IPS DF 4.7 (cell line): ENCODE measurements at regions not wholly inside any gene's neighbourhood (a gene's known extent, or its start where the extent isn't known, plus 50 kb on each side); places are given as distances from the start of the nearest gene placed in this dataset.
"Not testable (repeated sequence)": the region's sequence is repeated elsewhere in the genome, so short reads cannot be mapped to it uniquely, and the experiment has no call there.

Source experiments
- DNase-seq: peaks from one replicate; pipeline ENCODE4 v3.0.0-alpha.2; 2013; ENCODE audit warnings: low spot score; ENCODE audit errors: extremely low read depth

- DNase-seq, result not testable (repeated sequence)
Observed at GRCh38 chr10:90233805-90234204, 532.4 kb downstream of the KIF20B start.

GRCh38 chr10:90245623-90246022 lies 544.2 kb downstream of the KIF20B start:
- DNase-seq, result no peak

GRCh38 chr10:90250784-90251183 lies 549.4 kb downstream of the KIF20B start:
- DNase-seq, result not testable (repeated sequence)

GRCh38 chr10:90269699-90270098 lies 568.3 kb downstream of the KIF20B start:
- DNase-seq, result no peak

GRCh38 chr10:90274721-90275468 lies 573.5 kb downstream of the KIF20B start:
- no peak for DNase-seq

DNA sequence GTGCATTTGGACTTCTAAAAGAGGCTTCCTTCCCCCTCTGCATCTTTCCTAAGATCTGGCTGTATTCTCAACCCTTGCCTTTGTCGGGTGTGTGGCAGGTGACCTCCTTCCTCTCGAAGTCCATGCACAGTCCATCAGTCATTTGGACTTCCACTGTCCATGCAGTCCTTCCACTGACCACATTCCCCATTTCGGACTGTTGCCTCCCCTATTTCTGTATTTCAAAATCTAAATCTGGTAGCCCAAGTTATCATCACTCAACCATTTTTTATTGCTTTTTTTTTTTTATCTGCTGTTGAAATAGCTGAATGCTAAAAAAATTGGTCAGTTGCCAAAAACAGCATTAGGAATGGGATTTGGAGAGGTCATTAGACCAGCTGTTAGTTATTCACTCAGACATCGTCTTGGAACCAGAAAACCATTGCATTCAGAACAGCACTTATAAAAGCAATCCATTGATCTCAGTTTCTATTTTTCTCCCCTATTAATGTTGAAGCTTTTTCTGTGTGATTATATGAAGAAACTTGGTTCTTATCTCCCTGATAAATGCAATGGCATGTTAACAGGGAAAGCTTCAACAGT lies 575.6 kb downstream of the KIF20B start:
- DNase-seq, result no peak

GRCh38 chr10:90286406-90286805 lies 571.4 kb downstream of the HTR7 start:
- no peak for DNase-seq

DNA sequence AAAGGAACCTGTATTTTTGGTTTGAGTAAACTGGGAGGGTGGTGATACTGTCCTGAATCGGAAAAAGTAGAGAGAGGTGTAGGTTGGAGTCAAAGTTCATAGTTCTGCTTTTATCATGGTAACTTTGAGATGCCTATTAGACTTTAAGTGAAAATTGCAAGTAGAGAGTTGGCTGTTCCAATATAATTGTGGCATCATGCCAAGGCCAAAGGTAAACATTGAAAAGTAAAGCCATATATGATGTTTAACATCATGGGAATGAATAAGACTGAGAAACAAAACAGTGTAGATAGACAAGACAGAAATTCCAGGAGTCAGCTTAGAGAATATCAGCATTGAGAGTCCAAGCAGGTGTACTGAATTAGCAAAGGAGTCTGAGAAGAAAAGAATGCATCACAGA lies 570.9 kb downstream of the HTR7 start:
- no peak for DNase-seq

- DNase-seq, result no peak
Observed at GRCh38 chr10:90288391-90288933, 569.4 kb downstream of the HTR7 start.

DNA sequence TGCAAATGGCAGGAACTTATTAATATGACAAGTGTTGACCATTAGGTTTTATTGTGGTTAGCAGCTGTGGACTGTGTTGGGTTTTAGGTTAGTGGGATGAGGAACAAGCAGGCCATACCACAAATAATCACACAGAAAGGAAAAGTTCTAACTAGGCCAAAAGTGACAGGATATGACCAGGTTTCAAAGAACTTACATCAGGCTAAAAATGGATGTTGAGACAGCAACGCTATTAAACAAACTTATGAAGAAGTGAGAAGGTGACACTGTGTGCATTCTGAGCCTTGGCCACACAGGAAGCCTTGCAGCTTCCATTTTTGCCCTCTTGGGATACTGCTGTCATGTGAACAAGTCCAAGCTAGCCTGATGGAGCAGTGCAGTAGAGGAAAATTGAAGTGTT lies 568.8 kb downstream of the HTR7 start:
- no peak for DNase-seq

- no peak for DNase-seq
Observed at GRCh38 chr10:90293616-90294015, 564.2 kb downstream of the HTR7 start.

- not testable (repeated sequence) for DNase-seq
Observed at GRCh38 chr10:90294821-90295540, 562.9 kb downstream of the HTR7 start.

DNA sequence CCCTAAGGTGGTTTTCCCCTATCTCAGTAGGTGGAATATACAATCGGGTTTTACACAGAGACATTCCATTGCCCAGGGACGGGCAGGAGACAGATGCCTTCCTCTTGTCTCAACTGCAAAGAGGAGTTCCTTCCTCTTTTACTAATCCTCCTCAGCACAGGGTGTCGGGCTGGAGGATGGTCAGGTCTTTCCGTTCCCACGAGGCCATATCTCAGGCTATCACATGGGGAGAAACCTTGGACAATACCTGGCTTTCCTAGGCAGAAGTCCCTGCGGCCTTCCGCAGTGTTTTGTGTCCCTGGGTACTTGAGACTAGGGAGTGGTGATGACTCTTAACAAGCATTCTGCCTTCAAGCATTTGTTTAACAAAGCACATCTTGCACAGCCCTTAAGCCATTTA lies 555.8 kb downstream of the HTR7 start:
- not testable (repeated sequence) for DNase-seq

- DNase-seq, result no peak
Observed at GRCh38 chr10:90302758-90303481, 554.9 kb downstream of the HTR7 start.

DNA sequence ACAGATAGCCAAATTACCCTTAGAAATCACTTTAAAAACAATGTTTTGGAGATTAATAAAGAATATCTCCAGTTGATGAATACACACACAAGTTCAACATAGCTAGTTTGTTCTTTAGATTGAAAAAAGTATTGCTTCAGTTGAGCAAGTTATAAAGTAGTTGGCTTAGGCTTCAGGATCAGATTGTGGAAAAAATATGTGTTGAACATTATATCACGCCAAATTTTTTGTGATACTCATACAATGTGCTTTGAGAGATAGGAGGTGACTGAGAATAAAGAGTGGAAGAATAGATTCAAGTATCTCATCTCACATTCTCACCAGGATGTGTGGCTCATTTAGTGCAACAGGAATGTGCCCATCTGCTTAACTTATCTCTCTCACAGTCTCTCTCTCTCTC lies 553.3 kb downstream of the HTR7 start:
- no peak for DNase-seq

DNA sequence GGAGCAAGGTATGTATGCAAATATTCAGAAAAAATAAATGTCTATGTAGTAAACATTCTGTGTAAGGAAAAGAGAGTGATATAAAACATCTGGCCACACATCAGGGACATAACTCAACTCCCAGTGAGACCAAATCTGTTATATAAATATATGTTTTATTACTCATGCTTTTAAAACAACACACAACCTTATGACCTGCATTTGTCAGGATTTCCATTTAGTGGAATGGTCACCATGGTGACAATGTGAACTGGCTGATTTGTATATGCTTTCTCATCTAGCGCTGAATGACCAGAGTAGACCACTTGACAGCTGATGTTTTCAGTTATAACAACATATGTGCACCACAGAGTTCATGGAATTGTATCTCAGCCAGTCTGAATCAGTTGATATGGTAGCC lies 551.7 kb downstream of the HTR7 start:
- no peak for DNase-seq

DNA sequence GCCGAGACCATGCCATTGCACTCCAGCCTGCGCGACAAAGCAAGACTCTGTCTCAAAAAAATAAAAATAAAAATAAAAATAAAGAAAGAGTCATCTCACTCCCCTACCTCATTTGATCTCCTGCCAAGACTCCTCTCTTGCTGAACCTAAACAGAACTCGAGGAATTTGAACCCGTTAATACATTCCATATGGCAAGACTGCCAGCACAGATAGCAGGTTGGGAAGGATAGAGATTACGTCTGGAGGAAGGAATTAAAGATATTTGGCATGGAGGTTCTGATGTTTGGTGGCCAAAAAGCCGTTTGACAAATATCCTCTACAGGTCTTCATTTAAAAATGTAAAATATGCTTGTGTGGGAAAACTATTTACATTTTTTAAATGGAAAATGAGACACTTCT lies 549.6 kb downstream of the HTR7 start:
- no peak for DNase-seq

- no peak for DNase-seq
Observed at GRCh38 chr10:90313576-90314325, 544.1 kb downstream of the HTR7 start.

DNA sequence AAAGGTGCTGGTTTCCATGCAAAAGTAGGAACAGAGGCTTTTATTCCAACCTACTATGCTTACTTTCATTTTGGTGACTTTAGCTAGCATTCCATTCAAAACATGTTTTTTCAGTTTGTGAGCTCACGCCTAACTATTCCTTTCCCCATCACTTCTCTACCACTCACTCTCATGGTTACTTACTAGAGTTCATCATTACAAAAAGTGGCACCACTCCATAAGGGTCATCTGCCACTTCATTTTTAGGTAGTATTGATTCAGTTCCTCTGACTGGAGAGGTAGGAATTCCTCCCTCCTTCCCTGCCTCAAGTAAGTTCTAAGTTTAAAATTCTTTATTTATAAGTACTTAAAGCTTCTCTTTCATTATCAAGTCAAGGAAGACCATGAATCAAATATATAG lies 543.1 kb downstream of the HTR7 start:
- no peak for DNase-seq

DNA sequence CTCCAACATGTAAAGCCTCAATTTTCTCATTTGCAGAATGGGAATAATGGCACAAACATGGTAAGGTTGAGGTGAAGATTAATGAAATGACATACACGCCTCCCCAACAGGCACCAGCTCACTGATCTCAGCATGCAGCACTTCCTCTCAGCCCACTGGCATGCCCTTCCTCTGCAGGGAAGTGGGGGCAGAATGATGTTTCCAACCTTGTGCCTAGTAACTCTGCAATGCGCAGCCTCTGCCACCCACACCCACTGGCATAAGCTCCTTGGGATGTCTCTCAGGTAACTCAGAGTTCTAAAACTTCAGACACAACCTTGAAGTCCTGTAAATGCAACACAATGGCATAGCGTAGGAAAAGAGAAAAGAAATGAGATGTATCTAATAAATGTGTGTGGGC lies 540.7 kb downstream of the HTR7 start:
- no peak for DNase-seq

- DNase-seq, result no peak
Observed at GRCh38 chr10:90318659-90319058, 539.2 kb downstream of the HTR7 start.
